ENCODE measurements at regions not wholly inside any gene's neighbourhood (a gene's known extent, or its start where the extent isn't known, plus 50 kb on each side); places are given as distances from the start of the nearest gene placed in this dataset.

DNA sequence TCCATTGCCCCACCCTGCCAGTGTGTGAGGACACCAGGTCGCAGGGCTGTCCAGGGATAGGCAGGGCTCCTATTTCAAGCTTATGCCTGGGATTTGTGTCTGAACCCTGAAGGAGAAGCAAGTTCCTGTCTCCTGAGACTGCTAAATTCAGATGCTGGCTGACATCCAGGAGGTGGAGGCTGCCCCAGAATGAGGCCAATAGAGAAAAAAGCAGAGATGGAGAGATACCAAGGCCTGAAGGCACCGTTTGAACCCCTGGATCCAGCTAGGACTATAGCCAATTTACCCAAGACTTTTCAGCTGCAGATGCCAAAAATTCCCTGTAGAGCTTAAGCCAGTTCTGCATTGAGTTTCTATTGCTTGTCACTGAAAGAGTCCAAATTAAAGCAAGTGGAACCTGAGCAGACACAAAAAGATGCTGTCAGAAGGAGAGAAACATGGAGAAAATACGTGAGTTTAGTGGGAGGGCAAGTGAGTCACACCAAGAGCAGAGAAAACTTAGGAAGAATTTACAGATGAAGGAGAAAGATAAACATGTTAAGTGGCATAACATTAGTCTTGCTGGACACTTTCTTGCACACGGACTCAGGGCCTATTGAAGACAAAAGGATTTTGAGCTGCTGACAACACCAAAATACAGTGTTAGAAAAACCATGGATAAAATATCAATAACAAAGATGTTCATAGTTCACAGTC is 148.6 kb downstream of the CNTN3 start:
- no peaks in the 10 kb centered on the region for H3K27me3 ChIP-seq (ENCODE audit: control insufficient read depth, insufficient read depth, low read length)
- no peaks in the 10 kb centered on the region for H3K9me3 ChIP-seq (ENCODE audit: control insufficient read depth, insufficient read depth, low read depth, low read length)
- no peak overlapping the region for H3K4me3 ChIP-seq (ENCODE audit: low read depth, low read length)
- H3K27ac ChIP-seq (ENCODE audit: low read depth, low read length), result no peak overlapping the region
- no peaks in the 10 kb centered on the region for H3K36me3 ChIP-seq (ENCODE audit: control insufficient read depth, insufficient read depth, low read length)
- H3K4me1 ChIP-seq (ENCODE audit: control insufficient read depth, insufficient read depth, low read length), result peaks cover 6% of the 10 kb centered on the region
- no peak overlapping the region for H3K9ac ChIP-seq (ENCODE audit: low read length)

DNA sequence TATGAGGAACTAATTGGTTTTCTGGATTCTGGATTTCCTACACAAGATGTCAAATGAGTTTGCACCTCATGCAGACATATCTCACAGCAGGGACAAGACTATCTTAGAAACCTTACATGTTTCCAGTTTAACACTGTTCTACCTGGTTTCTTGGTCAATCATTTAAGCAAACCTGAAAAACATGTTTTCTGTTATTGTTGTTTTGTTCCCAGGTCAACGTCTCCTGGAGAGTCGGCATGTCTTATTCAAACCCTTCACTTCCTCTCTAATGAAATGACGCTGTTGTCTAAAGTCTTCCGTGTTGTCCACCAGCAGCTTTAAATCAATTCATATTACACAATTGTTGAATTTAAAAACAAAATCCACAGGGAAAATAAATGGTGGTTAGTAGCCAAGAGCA is 150.9 kb downstream of the CNTN3 start:
- H3K9me3 ChIP-seq (ENCODE audit: control insufficient read depth, insufficient read depth, low read depth, low read length), result no peaks in the 10 kb centered on the region
- no peak overlapping the region for H3K9ac ChIP-seq (ENCODE audit: low read length)
- H3K36me3 ChIP-seq (ENCODE audit: control insufficient read depth, insufficient read depth, low read length), result no peaks in the 10 kb centered on the region
- no peaks in the 10 kb centered on the region for H3K27me3 ChIP-seq (ENCODE audit: control insufficient read depth, insufficient read depth, low read length)
- no peak overlapping the region for H3K27ac ChIP-seq (ENCODE audit: low read depth, low read length)
- no peak overlapping the region for H3K4me3 ChIP-seq (ENCODE audit: low read depth, low read length)
- H3K4me1 ChIP-seq (ENCODE audit: control insufficient read depth, insufficient read depth, low read length), result peaks cover 6% of the 10 kb centered on the region

GRCh38 chr3:74456166-74456565 is 158.3 kb downstream of the CNTN3 start:
- Histone ChIP-seq H3K9me3 (ENCODE audit: control insufficient read depth, insufficient read depth, low read depth, low read length) (no peaks in the 10 kb centered on the region), H3K36me3 (ENCODE audit: control insufficient read depth, insufficient read depth, low read length) (no peaks in the 10 kb centered on the region), H3K27me3 (ENCODE audit: control insufficient read depth, insufficient read depth, low read length) (no peaks in the 10 kb centered on the region), H3K4me1 (ENCODE audit: control insufficient read depth, insufficient read depth, low read length) (no peaks in the 10 kb centered on the region), H3K9ac (ENCODE audit: low read length) (no peak overlapping the region), H3K4me3 (ENCODE audit: low read depth, low read length) (no peak overlapping the region), H3K27ac (ENCODE audit: low read depth, low read length) (no peak overlapping the region)

- Histone ChIP-seq H3K36me3 (ENCODE audit: control insufficient read depth, insufficient read depth, low read length) (no peaks in the 10 kb centered on the region), H3K27me3 (ENCODE audit: control insufficient read depth, insufficient read depth, low read length) (no peaks in the 10 kb centered on the region)
These were observed 167.2 kb downstream of the CNTN3 start for GRCh38 chr3:74447221-74447620.

DNA sequence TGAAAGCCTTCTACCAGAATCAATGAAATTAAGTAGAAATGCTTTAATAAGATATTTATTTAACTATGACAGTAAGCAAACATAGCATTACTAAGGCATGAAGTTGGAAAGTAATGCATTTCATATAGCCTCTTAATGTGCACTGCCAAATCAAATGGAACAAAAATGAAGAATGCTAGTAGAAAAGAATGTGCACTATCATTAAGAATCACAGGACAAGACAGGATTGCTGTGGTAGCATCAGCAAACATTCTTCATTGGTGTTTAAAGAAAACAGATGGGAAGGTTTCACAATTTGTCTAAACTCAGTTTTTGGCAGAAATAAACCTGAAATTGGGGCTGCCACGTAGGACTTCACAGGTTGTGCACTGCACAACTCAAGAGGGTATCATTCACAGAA is 168.9 kb downstream of the CNTN3 start:
- no peaks in the 10 kb centered on the region for H3K27me3 ChIP-seq (ENCODE audit: control insufficient read depth, insufficient read depth, low read length)
- no peaks in the 10 kb centered on the region for H3K4me1 ChIP-seq (ENCODE audit: control insufficient read depth, insufficient read depth, low read length)
- H3K36me3 ChIP-seq (ENCODE audit: control insufficient read depth, insufficient read depth, low read length), result no peaks in the 10 kb centered on the region
- H3K9ac ChIP-seq (ENCODE audit: low read length), result no peak overlapping the region
- no peak overlapping the region for H3K4me3 ChIP-seq (ENCODE audit: low read depth, low read length)
- no peaks in the 10 kb centered on the region for H3K9me3 ChIP-seq (ENCODE audit: control insufficient read depth, insufficient read depth, low read depth, low read length)
- H3K27ac ChIP-seq (ENCODE audit: low read depth, low read length), result no peak overlapping the region

More at GRCh38 chr3:74447221-74447620, 167.2 kb downstream of the CNTN3 start:
- no peaks in the 10 kb centered on the region for H3K9me3 ChIP-seq (ENCODE audit: control insufficient read depth, insufficient read depth, low read depth, low read length)
- no peak overlapping the region for H3K9ac ChIP-seq (ENCODE audit: low read length)
- no peak overlapping the region for H3K27ac ChIP-seq (ENCODE audit: low read depth, low read length)
- H3K4me3 ChIP-seq (ENCODE audit: low read depth, low read length), result no peak overlapping the region
- no peaks in the 10 kb centered on the region for H3K4me1 ChIP-seq (ENCODE audit: control insufficient read depth, insufficient read depth, low read length)

GRCh38 chr3:74443102-74443501 is 171.4 kb downstream of the CNTN3 start:
- Histone ChIP-seq H3K27me3 (ENCODE audit: control insufficient read depth, insufficient read depth, low read length) (no peaks in the 10 kb centered on the region), H3K9ac (ENCODE audit: low read length) (no peak overlapping the region), H3K9me3 (ENCODE audit: control insufficient read depth, insufficient read depth, low read depth, low read length) (no peaks in the 10 kb centered on the region), H3K27ac (ENCODE audit: low read depth, low read length) (no peak overlapping the region), H3K4me3 (ENCODE audit: low read depth, low read length) (no peak overlapping the region), H3K4me1 (ENCODE audit: control insufficient read depth, insufficient read depth, low read length) (no peaks in the 10 kb centered on the region), H3K36me3 (ENCODE audit: control insufficient read depth, insufficient read depth, low read length) (no peaks in the 10 kb centered on the region)

GRCh38 chr3:74442683-74443082 is 171.8 kb downstream of the CNTN3 start:
- Histone ChIP-seq H3K9ac (ENCODE audit: low read length) (no peak overlapping the region), H3K4me1 (ENCODE audit: control insufficient read depth, insufficient read depth, low read length) (no peaks in the 10 kb centered on the region), H3K27ac (ENCODE audit: low read depth, low read length) (no peak overlapping the region), H3K4me3 (ENCODE audit: low read depth, low read length) (no peak overlapping the region), H3K27me3 (ENCODE audit: control insufficient read depth, insufficient read depth, low read length) (no peaks in the 10 kb centered on the region), H3K36me3 (ENCODE audit: control insufficient read depth, insufficient read depth, low read length) (no peaks in the 10 kb centered on the region), H3K9me3 (ENCODE audit: control insufficient read depth, insufficient read depth, low read depth, low read length) (no peaks in the 10 kb centered on the region)

DNA sequence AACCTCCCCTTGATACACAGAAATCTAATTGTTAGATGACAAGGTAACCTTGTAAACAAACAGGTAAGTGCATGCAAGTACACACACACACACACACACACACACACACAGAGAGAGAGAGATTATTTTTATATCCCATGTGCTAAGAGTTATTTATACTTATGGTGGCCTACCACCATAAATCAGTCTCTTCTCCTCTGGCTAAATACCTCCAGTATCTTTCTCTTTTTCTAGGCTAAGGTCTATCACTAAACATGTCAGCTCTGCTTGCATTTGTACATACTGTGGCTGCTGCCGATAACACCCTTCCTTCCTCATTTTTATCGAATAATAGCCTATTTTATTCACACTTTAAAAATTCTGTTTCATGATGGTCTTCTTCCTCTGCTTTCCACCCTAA is 172.4 kb downstream of the CNTN3 start:
- Histone ChIP-seq H3K4me1 (ENCODE audit: control insufficient read depth, insufficient read depth, low read length) (no peaks in the 10 kb centered on the region), H3K4me3 (ENCODE audit: low read depth, low read length) (no peak overlapping the region), H3K9me3 (ENCODE audit: control insufficient read depth, insufficient read depth, low read depth, low read length) (no peaks in the 10 kb centered on the region), H3K9ac (ENCODE audit: low read length) (no peak overlapping the region), H3K27ac (ENCODE audit: low read depth, low read length) (no peak overlapping the region), H3K36me3 (ENCODE audit: control insufficient read depth, insufficient read depth, low read length) (no peaks in the 10 kb centered on the region), H3K27me3 (ENCODE audit: control insufficient read depth, insufficient read depth, low read length) (no peaks in the 10 kb centered on the region)

DNA sequence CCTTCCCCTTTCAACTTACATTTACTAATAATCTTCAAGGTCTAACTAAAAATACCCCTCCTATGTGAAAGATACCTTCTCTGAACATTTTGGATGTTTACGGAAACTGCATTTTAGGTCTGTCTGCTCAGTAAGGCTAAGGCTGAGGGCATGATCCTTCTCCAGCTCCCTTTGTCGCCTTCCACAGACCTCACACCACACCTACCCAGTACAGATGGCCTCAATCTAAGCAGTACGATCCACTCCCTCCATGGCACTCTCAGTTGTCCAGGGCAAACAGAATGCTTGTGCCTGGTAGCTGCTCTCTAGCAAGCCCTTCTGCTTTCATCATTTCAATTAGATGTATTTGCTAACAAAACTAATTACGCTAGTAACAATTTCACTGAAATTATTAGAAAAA is 178.3 kb downstream of the CNTN3 start:
- Histone ChIP-seq H3K27ac (ENCODE audit: low read depth, low read length) (no peak overlapping the region), H3K9me3 (ENCODE audit: control insufficient read depth, insufficient read depth, low read depth, low read length) (no peaks in the 10 kb centered on the region), H3K36me3 (ENCODE audit: control insufficient read depth, insufficient read depth, low read length) (no peaks in the 10 kb centered on the region), H3K9ac (ENCODE audit: low read length) (no peak overlapping the region), H3K4me1 (ENCODE audit: control insufficient read depth, insufficient read depth, low read length) (no peaks in the 10 kb centered on the region), H3K27me3 (ENCODE audit: control insufficient read depth, insufficient read depth, low read length) (no peaks in the 10 kb centered on the region), H3K4me3 (ENCODE audit: low read depth, low read length) (no peak overlapping the region)

DNA sequence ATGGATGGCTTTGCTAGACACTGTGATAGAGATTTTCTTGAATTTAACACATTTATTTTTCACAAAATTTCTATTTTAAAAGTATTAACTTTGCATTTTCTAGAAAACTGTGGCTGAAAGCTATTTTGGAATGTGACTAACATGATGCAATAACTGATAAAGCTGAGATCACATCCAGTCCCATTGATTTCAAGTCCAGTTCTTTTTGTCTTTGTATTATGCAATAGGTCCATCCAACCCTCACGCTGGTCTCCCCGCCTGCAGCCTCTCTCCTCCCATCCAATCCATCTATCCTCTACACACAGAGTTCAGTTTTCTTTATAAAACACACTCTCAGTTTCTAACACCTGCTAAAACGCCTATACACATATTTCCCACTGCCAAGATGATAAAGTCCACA is 178.8 kb downstream of the CNTN3 start:
- Histone ChIP-seq H3K27me3 (ENCODE audit: control insufficient read depth, insufficient read depth, low read length) (no peaks in the 10 kb centered on the region), H3K4me1 (ENCODE audit: control insufficient read depth, insufficient read depth, low read length) (no peaks in the 10 kb centered on the region), H3K36me3 (ENCODE audit: control insufficient read depth, insufficient read depth, low read length) (no peaks in the 10 kb centered on the region), H3K27ac (ENCODE audit: low read depth, low read length) (no peak overlapping the region), H3K4me3 (ENCODE audit: low read depth, low read length) (no peak overlapping the region), H3K9me3 (ENCODE audit: control insufficient read depth, insufficient read depth, low read depth, low read length) (no peaks in the 10 kb centered on the region), H3K9ac (ENCODE audit: low read length) (no peak overlapping the region)

DNA sequence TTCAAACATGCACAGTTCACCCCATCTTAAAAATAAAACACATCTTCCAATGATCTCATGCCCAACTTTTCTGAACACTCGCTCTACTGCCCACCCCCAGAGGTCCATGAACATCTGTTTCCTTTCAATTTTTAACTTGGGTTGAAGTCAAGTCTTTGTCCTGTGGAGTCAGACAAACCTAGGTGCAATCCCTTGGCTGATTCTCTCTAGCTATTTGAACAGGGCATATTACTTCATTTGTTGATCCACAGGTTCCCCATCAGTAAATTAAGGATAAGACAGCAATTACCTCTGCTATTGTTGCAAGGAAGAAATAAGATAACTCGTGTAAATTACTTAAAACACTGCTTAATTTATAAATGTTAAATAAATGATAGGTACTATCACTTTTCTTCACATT is 180.1 kb downstream of the CNTN3 start:
- Histone ChIP-seq H3K27me3 (ENCODE audit: control insufficient read depth, insufficient read depth, low read length) (no peaks in the 10 kb centered on the region), H3K27ac (ENCODE audit: low read depth, low read length) (no peak overlapping the region), H3K9me3 (ENCODE audit: control insufficient read depth, insufficient read depth, low read depth, low read length) (no peaks in the 10 kb centered on the region), H3K36me3 (ENCODE audit: control insufficient read depth, insufficient read depth, low read length) (no peaks in the 10 kb centered on the region), H3K9ac (ENCODE audit: low read length) (no peak overlapping the region), H3K4me3 (ENCODE audit: low read depth, low read length) (no peak overlapping the region), H3K4me1 (ENCODE audit: control insufficient read depth, insufficient read depth, low read length) (no peaks in the 10 kb centered on the region)

DNA sequence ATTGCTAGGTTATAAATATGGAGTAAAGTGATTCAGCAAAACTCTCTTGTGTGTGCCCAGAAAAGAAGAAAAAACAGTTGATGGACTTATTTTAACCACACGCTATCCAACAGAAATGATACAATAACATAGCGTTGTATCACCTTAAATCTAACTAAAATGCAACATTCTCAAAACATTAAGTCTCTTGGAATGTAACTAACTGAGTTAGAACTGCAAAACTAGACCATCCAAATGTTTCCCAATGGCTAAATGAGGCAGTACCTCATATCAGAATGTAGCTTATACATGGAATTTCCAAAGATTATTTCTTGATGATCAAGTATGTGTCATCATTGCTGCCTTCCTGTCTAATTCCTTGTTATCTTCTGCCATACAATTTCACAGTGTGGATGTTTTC is 187.9 kb downstream of the CNTN3 start:
- Histone ChIP-seq H3K4me1 (ENCODE audit: control insufficient read depth, insufficient read depth, low read length) (no peaks in the 10 kb centered on the region), H3K27me3 (ENCODE audit: control insufficient read depth, insufficient read depth, low read length) (no peaks in the 10 kb centered on the region), H3K9ac (ENCODE audit: low read length) (no peak overlapping the region), H3K4me3 (ENCODE audit: low read depth, low read length) (no peak overlapping the region), H3K36me3 (ENCODE audit: control insufficient read depth, insufficient read depth, low read length) (no peaks in the 10 kb centered on the region), H3K27ac (ENCODE audit: low read depth, low read length) (no peak overlapping the region), H3K9me3 (ENCODE audit: control insufficient read depth, insufficient read depth, low read depth, low read length) (no peaks in the 10 kb centered on the region)

Data from HUES6 (cell line).